Neural cell (in vitro differentiated cells): ENCODE measurements at regions not wholly inside any gene's neighbourhood (a gene's known extent, or its start where the extent isn't known, plus 50 kb on each side); places are given as distances from the start of the nearest gene placed in this dataset.

Experiments used
- H2AFZ ChIP-seq: fragments of 200-600, 300-800 bp; sonication (generic), shearing (Covaris generic); 2 replicates; pipeline ENCODE4 v1.6.0; 2014; ENCODE audit warnings: low read depth, mild to moderate bottlenecking, antibody characterized with exemption, low read length, moderate library complexity
- H3F3A ChIP-seq: fragments of 200-600 bp; shearing (Covaris generic); 2 replicates; pipeline ENCODE4 v1.6.1; 2016; ENCODE audit warnings: mild to moderate bottlenecking, moderate library complexity, mixed read lengths, antibody characterized with exemption, low read length; ENCODE audit not compliant: insufficient read depth, poor library complexity, severe bottlenecking
- H3K27ac ChIP-seq: fragments of 200-600, 300-800 bp; sonication (generic), shearing (Covaris generic); 2 replicates; pipeline ENCODE4 v1.5.1; 2014; ENCODE audit warnings: mild to moderate bottlenecking, low read length, moderate library complexity
- H3K27me3 ChIP-seq: fragments of 300-800, 200-600 bp; sonication (generic), shearing (Covaris generic); 2 replicates; pipeline ENCODE4 v1.6.0; 2014; ENCODE audit warnings: mild to moderate bottlenecking, low read depth, low read length, moderate library complexity; ENCODE audit not compliant: insufficient read depth
- H3K36me3 ChIP-seq: fragments of 300-800, 200-600 bp; sonication (generic), shearing (Covaris generic); 2 replicates; pipeline ENCODE4 v1.5.1; 2014; ENCODE audit warnings: mild to moderate bottlenecking, antibody characterized with exemption, low read length, moderate library complexity; ENCODE audit not compliant: insufficient read depth
- H3K4me2 ChIP-seq: fragments of 300-800, 200-600 bp; sonication (generic), shearing (Covaris generic); 2 replicates; pipeline ENCODE4 v1.6.0; 2014; ENCODE audit warnings: mild to moderate bottlenecking, low read length
- H3K4me3 ChIP-seq: fragments of 300-800, 200-600 bp; sonication (generic), shearing (Covaris generic); 2 replicates; pipeline ENCODE4 v1.5.1; 2014; ENCODE audit warnings: mild to moderate bottlenecking, low read length, moderate library complexity
- H3K79me2 ChIP-seq: fragments of 200-600 bp; shearing (Covaris generic); replicated peaks from 2 replicates; pipeline ENCODE4 v1.6.0; 2014; ENCODE audit warnings: mild to moderate bottlenecking, low read length, moderate library complexity; ENCODE audit not compliant: insufficient read depth
- H3K9ac ChIP-seq: fragments of 300-800, 200-600 bp; sonication (generic), shearing (Covaris generic); 2 replicates; pipeline ENCODE4 v1.6.1; 2016; ENCODE audit warnings: mild to moderate bottlenecking, low read length, mixed read lengths
- H3K9me2 ChIP-seq: fragments of 200-600 bp; shearing (Covaris generic); 2 replicates; pipeline ENCODE4 v1.6.1; 2016; ENCODE audit warnings: mild to moderate bottlenecking, low read length, mixed read lengths; ENCODE audit not compliant: insufficient read depth
- H3K9me3 ChIP-seq: fragments of 200-600, 300-800 bp; sonication (generic), shearing (Covaris generic); 2 replicates; pipeline ENCODE4 v1.6.1; 2016; ENCODE audit warnings: mild to moderate bottlenecking, mixed run types, low read length, moderate library complexity, mixed read lengths
- H4K20me1 ChIP-seq: fragments of 200-600 bp; shearing (Covaris generic); 2 replicates; pipeline ENCODE4 v1.6.1; 2016; ENCODE audit warnings: mild to moderate bottlenecking, mixed run types; ENCODE audit not compliant: insufficient read depth
- CTCF ChIP-seq: fragments of 450-650 bp; IDR thresholded peaks from 2 replicates; pipeline ENCODE4 v1.5.1; 2014; ENCODE audit warnings: antibody characterized with exemption, mild to moderate bottlenecking, moderate library complexity; ENCODE audit not compliant: poor library complexity, severe bottlenecking
- EP300 ChIP-seq: fragments of 450-650 bp; conservative IDR thresholded peaks from 2 replicates; pipeline ENCODE4 v1.6.1; 2014; ENCODE audit warnings: antibody characterized with exemption, mild to moderate bottlenecking, moderate library complexity; ENCODE audit not compliant: poor library complexity, severe bottlenecking
- EZH2 ChIP-seq: fragments of 200-600, 300-800 bp; shearing (Covaris generic), sonication (generic); IDR thresholded peaks from 2 replicates; pipeline ENCODE4 v1.6.1; 2014; ENCODE audit warnings: antibody characterized with exemption, low read length, borderline replicate concordance, mild to moderate bottlenecking; ENCODE audit not compliant: insufficient read depth, poor library complexity, severe bottlenecking
- MXI1 ChIP-seq: fragments of 450-650 bp; conservative IDR thresholded peaks from 2 replicates; pipeline ENCODE4 v1.6.1; 2014; ENCODE audit warnings: antibody characterized with exemption, mild to moderate bottlenecking; ENCODE audit not compliant: poor library complexity, severe bottlenecking
- POLR2AphosphoS5 ChIP-seq: IDR thresholded peaks from 2 replicates; pipeline ENCODE4 v1.6.1; 2012
- RAD21 ChIP-seq: fragments of 450-650 bp; conservative IDR thresholded peaks from 2 replicates; pipeline ENCODE4 v1.6.1; 2014; ENCODE audit warnings: antibody characterized with exemption, mild to moderate bottlenecking, moderate library complexity
- REST ChIP-seq: IDR thresholded peaks from 2 replicates; pipeline ENCODE4 v1.6.1; 2012; ENCODE audit warnings: borderline replicate concordance
- SMC3 ChIP-seq: fragments of 450-650 bp; conservative IDR thresholded peaks from 2 replicates; pipeline ENCODE4 v1.6.1; 2014; ENCODE audit warnings: antibody characterized with exemption, mild to moderate bottlenecking, moderate library complexity; ENCODE audit not compliant: poor library complexity
- TAF1 ChIP-seq: IDR thresholded peaks from 2 replicates; pipeline ENCODE4 v1.6.1; 2012; ENCODE audit warnings: low read depth

- H3K27ac ChIP-seq = no peak overlapping the region
- TF ChIP-seq CTCF (no peak), REST (no peak), TAF1 (no peak), MXI1 (no peak), EP300 (no peak), RAD21 (no peak), SMC3 (no peak), POLR2AphosphoS5 (no peak)
- no peak overlapping the region for H2AFZ ChIP-seq
Observed at GRCh38 chr4:128727658-128728057, 81.8 kb upstream of the JADE1 start.

GRCh38 chr4:128725405-128726055 is 84.0 kb upstream of the JADE1 start:
- H3K9me3 ChIP-seq = no peaks in the 10 kb centered on the region
- no peaks in the 10 kb centered on the region for H3F3A ChIP-seq
- no peak for TF ChIP-seq MXI1
- no peak for TF ChIP-seq TAF1
- TF ChIP-seq RAD21 = no peak
- TF ChIP-seq POLR2AphosphoS5 = no peak
- no peak for TF ChIP-seq EZH2
- TF ChIP-seq SMC3 = no peak
- TF ChIP-seq EP300 = no peak
- TF ChIP-seq REST = no peak
- TF ChIP-seq CTCF = no peak
- H3K79me2 ChIP-seq = no peaks in the 10 kb centered on the region
- H3K27me3 ChIP-seq = no peaks in the 10 kb centered on the region
- H3K4me3 ChIP-seq = no peak overlapping the region
- H2AFZ ChIP-seq = no peak overlapping the region
- no peak overlapping the region for H3K27ac ChIP-seq
- no peaks in the 10 kb centered on the region for H3K36me3 ChIP-seq
- no peaks in the 10 kb centered on the region for H3K9me2 ChIP-seq
- no peak overlapping the region for H3K4me2 ChIP-seq
- H3K9ac ChIP-seq = no peak overlapping the region
- no peaks in the 10 kb centered on the region for H4K20me1 ChIP-seq

More at GRCh38 chr4:128727658-128728057, 81.8 kb upstream of the JADE1 start:
- Histone ChIP-seq H3K9me2 (no peaks in the 10 kb centered on the region), H3K36me3 (no peaks in the 10 kb centered on the region), H3K9me3 (no peaks in the 10 kb centered on the region), H3F3A (no peaks in the 10 kb centered on the region), H3K4me3 (no peak overlapping the region), H4K20me1 (no peaks in the 10 kb centered on the region), H3K4me2 (no peak overlapping the region), H3K79me2 (no peaks in the 10 kb centered on the region), H3K9ac (no peak overlapping the region), H3K27me3 (no peaks in the 10 kb centered on the region)
